GM19023 (cell line): ENCODE measurements at regions not wholly inside any gene's neighbourhood (a gene's known extent, or its start where the extent isn't known, plus 50 kb on each side); places are given as distances from the start of the nearest gene placed in this dataset.
A peak's percentile ranks its signal among the peaks of the same experiment; 100 is the strongest.
"Not testable (repeated sequence)": the region's sequence is repeated elsewhere in the genome, so short reads cannot be mapped to it uniquely, and the experiment has no call there.

Experiments used
- ATAC-seq: cut with Tn5 transposase; IDR thresholded peaks from one replicate; pipeline ENCODE4 v1.9.1; 2021; ENCODE audit warnings: mild to moderate bottlenecking, moderate library complexity; ENCODE audit not compliant: unreplicated experiment

DNA sequence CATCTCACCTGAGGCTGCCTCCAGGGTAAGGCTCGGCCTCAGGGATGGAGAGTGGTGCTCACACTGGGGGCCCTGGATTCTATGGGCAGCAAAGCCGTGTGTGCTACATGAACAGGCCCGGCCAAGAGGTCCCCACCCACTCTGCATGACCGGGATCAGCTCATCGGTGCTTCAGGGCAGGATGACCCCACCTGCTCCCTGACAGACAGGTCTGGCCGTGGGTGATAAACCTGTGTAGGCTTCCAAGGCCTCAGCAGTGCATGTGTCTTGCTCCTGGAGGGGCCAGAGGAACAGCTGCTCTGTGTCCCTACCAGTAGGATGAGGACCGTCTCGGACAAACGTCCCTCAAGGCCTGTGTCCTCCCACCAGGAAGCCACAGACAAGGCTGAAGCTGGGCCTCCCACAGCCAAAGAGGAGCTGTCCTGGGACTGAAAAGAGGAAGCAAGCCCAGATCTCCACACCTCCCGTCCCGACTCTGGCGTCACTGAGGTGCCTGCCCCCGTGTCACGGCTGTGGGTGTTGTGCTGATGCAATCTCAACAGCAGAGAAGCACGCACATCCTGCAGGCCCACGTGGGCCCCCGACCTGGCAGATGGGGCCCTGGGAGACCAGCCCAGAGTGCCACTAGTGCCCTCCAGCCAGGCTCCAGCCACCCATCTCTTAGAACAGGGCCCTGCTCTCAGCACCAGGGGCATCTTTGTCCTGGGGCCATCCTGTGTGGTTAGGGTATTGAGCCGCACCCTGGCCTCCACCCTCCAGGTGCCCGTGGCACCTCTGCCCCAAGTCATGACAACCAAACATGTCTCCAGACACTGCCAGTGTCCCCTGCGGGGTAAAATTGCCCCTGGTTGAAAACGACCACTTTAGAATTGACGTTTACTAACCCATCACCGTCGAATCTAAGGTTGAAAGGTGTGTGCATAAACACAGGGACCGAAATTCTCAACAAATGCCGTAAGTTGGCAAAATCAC is 5455.9 kb upstream of the TPTE start:
- peak; percentile 84 for ATAC-seq

DNA sequence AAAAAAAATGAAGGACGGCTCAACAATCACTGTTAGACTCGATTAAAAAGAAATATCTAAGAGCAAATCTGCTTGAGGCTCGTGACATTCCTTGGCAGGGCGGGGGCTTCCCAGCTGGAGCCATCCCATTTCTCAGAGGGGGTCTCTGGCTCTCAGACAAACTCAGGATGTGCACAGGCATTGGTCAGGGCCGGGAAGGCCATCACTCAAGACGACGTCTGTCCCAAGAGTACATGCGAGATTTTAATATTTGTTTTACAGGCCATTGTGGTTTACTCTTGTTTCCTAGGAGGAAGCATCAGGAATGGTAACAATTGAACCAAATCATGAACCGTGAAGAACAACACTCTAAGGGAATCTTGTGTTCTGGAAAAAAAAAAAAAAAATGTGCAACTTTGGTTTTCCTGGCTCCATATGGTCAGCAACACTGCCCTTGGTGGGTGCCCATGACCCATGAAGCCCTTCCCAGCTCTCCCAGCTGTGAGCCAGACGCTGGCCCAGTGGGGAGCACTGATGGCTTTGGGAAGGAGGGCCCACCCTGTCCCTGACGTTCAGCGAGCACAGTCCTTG is 5454.6 kb upstream of the TPTE start:
- not testable (repeated sequence) for ATAC-seq

DNA sequence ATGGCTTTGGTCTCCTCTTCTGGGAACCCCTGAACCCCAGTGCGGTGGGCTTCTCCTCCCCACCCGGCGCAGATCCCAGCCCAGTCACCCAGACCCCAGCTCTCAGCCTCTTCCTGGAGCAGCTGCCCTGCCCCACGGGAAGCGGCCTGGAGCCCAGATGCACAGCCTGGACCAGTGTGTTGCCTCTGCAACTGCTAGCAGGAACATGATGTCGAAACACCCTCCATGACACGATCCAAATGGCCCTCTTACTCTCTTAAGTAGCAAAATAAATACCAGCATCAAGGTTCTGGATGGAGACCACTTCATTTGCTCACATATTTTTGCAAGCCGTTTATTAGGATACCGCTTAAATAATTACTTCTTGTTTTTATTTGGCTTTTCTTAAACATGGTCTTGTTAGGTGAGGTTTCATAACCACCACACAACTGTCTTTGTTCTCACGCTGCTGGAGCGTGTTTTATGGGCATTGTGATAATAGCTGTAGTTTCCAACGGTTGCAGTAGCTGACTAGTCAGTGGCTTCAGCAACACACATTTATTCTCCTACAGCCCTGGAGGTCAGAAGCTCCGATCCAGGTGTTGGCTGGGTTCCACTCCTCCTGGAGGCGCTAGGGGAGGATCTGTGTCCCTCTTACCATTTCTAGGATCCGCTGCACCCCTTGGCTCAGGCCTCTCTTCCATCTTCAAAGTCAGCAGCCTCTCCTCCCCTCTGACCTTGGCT is 5453.9 kb upstream of the TPTE start:
- not testable (repeated sequence) for ATAC-seq

DNA sequence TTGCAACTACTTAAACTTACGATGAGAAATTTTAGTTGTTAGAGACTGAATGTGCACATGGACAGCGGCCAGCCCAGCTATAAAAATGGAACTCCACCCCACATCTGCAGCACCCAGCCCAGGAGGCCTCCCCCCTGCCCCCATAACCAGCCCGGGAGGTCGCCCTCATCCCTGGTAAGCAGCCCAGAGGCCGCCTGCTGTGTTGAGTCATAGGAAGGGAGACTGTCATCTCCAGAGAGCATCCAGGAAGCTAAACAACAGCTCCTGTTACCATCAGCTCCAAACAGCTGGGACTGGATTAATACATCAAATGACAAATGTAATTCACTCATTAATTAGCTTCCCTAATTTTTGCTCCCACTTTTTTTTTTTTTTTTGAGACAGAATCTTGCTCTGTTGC is 5452.7 kb upstream of the TPTE start:
- not testable (repeated sequence) for ATAC-seq

DNA sequence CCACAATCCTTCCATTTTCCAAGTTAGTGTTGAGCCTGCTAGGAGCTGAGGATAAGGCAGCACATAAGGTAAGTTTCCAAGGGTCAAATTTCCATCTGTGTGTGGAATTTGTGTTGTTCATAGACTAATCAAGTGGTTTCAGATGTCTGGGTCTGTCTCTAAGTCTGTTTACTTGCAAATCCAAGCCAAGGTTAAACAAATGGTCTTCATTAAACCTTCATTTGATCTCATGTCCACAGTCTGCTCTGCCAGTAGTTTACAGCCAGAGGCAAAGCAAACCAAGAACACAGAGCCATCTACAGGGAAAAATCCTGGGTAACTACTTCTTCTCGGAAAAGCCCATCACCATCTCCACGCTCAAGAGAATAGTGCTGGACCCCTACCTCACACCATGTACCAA is 5450.2 kb upstream of the TPTE start:
- not testable (repeated sequence) for ATAC-seq

DNA sequence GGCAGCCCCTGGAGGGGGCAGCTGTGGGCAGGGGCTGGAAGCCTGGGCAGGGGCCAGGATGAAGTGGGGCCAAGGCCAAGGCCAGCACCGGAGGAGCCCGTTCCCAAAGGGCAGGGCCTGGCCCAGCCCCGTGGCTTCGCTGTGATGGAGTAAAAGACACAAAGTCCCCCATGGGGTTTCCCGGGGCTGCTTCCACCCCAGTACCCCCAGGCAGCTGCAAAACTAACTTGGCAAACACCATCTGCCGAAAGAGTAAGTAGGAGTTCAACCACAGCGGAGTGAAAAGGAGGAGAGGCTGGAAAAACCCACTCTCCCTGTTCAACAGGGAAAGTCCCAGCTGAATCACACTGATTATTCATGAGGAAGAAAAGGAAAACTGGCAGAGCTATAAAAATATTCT is 5444.5 kb upstream of the TPTE start:
- ATAC-seq: not testable (repeated sequence)

DNA sequence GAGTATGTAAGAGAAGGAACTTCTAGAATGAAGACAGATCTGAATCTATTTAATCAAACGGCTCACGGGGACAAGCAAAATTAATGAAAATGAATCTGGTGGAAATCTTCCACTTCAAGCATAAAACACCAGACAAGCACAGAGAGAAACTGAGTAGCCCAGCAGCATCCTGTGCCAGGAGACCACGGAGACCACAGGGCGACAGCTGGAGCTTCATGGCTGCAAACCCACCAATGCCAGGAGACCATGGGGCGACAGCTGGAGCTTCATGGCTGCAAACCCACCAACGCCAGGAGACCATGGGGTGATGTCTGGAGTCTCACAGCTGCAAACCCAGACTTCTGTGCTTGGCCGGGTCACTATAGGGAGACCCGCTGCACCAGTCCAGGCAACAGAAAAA is 5442.0 kb upstream of the TPTE start:
- ATAC-seq: not testable (repeated sequence)

DNA sequence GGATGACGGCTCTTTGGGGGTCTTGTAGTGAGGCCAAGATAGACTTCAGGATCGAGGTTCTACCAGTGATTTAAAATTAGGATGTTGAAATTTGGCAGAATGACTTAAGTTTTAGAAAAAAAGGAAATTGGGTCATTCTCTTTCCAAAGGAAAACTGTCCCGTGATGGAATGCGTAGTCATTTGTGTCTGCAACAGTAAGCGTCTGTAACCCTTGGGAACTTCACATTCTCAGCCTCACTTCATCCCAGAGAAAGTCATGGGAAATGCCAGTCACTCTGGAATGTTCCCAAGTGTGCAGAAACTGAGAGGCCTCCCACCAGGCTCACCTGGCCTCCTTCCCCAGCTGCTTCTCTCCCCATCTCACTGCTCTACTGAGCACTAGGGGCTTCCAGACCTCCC is 5441.4 kb upstream of the TPTE start:
- ATAC-seq: not testable (repeated sequence)

DNA sequence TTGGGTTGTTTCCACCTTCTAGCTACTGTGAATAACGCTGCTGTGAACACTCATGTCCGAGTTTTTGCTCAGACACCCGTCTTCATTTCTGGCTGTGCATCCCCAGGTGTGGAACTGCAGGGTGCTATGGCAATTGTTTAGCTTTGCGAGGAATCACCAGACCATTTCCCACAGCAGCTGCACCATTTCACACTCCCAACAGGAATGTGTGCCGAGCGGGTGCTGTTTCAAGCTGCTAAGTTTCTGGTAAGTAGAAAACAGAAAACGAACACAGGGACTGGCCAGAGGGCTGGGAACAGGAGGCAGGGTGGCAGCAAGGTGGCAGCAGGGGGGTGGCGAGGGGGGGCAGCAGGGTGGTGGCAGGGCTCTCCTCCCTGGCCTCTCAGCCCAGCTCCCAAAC is 5437.1 kb upstream of the TPTE start:
- not testable (repeated sequence) for ATAC-seq

DNA sequence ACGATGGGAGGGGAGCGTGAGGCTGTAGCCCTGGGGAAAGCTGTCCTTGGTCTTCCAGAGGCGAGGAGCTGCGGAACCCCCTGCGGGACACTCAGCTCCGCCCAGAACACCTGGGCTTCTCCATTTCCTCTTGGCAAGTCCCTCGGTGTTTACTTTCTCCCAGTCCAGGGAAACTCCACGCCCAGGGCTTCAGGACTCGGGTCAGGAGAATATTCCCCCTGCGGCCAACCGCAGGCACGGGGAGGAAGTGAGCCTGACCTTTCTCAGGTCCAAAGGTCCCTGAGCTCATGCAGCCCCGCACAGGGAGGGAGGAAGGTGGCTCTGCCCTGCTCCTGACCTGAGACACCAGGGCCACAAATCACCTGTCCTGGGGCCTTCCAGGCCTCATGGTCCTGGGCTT is 5435.9 kb upstream of the TPTE start:
- ATAC-seq: not testable (repeated sequence)

DNA sequence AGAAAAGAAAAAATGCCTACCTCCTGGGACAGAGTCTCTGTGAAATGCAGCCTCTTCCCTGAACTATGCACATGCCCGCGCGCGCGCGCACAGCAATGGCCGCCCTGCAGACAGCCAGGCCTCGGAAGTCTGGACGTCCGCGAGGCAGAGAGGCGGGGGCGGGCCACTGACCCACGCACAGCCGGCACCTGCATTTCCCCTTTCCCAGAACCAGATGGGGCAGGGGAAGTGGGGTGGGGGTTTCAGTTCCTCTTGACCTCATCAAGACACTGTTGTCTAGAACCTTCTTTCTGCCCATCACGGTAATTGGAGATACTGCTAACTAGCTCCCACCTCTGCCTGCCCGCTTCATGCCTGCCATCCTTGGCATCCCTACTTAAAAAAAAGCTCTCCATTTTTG is 5435.0 kb upstream of the TPTE start:
- not testable (repeated sequence) for ATAC-seq

DNA sequence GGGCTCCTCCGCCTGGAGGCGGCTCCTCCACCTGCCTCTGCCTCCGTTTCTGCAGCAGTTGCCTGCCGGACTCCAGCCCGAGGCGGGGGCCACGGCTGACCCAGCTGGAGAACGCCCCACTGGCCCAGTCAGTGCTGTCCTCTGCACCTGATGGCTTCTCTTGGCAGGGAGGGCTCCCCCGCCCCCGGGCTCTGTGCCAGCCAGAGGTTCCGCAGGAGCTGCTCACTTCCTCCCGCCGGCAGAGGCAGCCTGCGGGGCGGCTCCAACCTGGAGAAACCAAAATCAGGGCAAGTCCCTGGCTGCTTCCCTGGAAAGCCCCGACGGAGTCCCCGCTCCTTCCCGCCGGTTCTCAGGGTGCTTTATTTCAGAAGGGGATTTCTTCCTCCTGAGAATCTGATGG is 5432.6 kb upstream of the TPTE start:
- ATAC-seq: not testable (repeated sequence)

DNA sequence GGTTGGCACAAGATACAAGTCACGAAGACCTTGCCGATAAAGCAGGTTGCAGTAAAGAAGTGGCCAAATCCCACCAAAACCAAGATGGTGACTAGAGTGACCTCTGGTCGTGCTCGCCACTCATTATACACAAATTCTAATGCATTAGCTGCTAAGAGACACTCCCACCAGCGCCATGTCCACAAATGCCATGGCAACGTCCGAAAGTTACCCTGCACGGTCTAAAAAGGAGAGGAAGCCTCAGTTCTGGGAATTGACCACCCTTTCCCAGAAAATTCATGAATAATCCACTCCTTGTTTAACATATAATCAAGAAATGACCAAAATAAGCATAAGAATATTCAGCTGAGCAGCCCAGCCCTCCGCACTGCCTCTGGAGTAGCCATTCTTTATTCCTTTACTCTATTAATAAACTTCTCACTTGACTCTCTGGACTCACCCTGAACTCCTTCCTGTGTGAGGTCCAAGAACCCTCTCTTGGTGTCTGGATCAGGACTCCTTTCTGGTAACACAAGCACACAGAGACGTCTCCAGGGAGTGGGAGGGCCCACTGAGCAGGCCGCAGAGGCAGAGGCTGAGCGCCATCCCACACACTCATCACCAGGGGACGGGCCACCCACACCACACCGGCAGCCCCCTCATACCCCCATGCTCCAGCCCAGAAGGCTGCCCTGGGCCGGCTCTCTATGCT is 5431.8 kb upstream of the TPTE start:
- ATAC-seq: not testable (repeated sequence)

DNA sequence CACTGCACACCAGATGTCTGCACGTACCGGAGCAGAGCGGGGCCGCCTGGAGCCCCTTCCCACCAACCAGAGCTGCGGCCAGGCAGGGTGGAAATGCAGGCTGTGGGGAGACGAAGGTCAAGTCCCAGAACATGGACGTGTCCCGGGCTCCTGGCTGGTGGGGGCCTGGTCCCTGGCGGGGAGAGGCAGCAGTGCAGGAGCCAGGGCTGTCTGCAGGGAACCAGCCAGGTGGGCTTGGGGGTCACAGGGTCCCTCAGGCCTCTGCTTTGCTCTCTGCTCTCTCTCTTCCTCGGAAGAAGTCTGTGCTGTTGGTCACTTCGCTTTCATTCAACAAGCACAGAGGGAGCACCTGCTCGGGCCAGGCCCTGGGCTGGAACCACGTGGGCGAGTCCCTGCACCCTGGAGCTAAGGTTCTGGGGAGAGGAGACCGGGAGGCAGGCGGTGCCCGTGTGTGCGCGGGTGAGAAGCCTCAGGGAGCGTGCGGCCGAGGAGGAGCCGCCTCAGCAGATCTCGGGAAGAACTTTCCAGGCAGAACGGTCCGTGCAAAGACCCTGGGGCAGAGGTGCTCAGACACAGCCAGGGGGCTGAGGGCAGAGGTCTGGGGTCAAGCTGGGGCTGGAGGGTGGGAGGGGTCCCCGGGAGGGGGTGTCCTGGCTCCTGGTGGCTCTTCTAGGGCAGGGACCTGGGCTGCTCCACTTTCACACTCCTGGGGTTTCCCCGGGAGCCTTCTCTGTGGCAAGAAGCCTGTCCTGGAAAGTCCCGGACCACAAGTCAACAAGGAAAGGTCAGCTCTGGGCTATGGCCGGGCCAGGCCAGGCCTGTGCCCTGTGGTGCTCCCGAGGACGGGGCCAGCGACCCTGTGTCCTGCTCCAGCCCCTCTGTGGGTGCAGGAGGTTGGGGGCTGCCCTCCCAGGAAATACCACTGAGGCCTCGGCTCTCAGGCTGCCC is 5431.0 kb upstream of the TPTE start:
- not testable (repeated sequence) for ATAC-seq

DNA sequence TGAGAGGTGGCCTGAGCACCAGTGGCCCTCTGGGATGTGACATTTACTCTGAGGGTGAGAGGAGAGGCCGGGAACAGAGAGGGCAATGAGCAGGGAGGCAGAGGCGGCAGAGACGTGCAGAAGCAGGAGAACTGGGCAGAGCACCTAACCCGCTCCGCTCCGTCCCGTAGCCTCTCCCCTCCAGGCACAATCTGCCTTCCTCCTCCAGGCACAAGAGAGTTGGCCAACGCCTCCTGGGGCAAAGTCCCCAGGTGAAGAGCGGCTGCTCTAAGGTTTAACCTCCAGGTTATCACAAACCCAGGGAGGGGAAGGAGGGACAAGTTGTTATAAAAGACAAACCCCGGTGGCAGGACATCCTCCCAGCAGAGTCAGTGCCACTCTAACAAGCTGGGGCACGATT is 5430.1 kb upstream of the TPTE start:
- ATAC-seq: not testable (repeated sequence)

DNA sequence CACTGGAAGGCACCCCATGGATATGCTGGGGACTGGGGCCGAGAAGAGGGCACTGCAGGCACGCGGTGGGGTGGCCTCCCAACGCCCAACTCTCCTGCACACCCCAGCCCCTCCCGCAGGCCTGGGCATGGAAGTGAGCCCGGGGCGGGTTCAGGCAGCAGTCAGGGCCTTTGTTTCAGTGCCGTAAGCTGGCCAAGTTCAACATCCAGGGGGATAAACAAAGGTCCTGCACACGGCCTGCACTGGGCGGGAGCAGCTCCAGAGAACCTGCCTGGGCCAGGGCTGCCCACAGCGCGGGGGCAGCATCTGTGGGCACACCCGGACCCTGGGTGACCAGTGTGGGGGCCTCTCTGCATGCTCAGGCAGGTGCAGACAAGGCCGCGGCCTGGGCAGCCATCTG is 5425.8 kb upstream of the TPTE start:
- not testable (repeated sequence) for ATAC-seq

DNA sequence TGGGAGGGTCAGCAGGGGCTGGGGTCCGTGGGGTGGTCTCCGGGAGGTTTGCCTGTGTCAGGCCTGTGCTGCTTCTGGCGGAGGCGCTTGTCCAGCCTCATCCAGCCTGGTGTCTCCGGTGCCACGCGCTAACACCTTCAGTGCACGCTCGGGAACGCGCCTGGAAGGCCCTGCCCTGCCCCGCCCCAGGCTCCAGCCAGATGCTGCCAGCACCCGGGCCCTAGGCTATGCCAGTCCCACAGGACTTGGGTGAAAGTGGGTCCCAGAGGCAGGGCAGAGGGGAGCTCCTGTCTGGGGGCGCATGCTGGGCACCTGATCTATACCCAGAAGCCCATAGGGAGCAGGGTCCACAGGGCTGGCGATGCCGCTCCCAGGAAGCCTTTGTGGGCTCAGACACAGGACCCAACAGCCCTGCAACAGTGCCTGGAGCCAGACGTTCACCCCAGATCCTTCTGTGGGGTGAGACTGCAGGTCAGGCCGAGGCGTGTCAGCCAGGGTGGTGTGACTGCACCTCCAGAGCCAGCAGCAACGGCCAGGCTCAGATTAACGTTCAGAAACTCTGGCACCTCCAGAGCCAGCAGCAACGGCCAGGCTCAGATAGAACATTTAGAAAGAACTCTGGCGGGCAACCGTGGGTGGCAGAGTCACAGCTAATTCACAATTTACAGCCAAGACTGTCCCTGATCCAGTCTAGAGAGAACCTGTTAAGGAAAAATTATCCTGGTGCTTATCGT is 5423.2 kb upstream of the TPTE start:
- ATAC-seq: not testable (repeated sequence)

DNA sequence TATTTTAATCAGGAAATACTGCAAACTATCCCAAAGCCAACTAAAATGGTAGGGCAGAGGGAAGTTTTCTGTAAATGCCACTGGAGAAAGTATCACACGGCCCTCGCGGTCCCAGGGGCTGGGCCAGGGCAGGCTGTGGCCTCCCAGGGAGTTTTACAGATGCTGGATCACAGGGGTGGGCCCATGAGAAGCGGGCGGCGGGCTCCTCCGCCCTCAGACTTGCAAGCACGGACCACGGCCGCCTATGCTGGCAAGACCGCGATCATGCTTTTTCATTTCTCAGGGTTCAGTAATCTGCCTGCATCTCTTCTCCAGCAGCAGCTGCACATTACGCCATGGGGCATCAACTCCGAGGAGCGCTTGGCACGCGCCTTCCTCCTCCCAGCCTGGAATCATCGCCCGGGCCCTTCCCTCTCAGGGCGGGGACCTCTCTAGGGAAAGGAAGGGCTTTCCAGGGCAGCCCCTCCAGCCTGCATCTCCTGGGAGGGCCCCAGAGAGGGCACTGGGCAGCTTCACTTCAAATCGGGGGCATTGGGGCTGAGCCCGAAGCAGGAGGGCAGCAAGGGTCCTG is 5420.7 kb upstream of the TPTE start:
- not testable (repeated sequence) for ATAC-seq

DNA sequence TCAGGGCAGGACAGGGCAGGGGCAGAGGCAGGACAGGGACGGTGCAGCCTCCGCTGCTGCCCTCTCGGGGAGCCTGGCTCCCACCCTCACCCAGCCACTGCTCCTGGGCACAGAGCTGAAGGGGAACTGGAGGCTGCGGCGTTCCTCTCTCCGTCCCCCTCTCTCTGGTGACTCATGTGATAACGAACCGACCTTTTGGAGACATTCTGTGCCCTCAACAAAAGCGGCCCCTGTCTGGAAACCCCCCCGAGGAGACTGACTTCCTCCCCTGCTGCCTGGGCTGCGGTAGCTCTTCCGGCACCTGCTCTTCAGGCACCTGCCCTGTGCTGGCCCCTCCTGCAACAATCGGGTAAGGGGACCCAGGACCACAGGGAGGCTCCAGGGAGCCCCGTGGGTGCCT is 5419.6 kb upstream of the TPTE start:
- peak; percentile 54 for ATAC-seq
